ENCODE measurements at regions not wholly inside any gene's neighbourhood (a gene's known extent, or its start where the extent isn't known, plus 50 kb on each side); places are given as distances from the start of the nearest gene placed in this dataset.

- ATAC-seq (ENCODE audit: poor library complexity), result no peak
- DNase-seq, result no peak
- intact Hi-C loops (cut with DNase I), result no loop called here
Measured at GRCh38 chr6:148649454-148649963, 97.3 kb upstream of the UST start.

- intact Hi-C loops (cut with DNase I), result no loop called here
- DNase-seq, result no peak
- ATAC-seq (ENCODE audit: poor library complexity), result no peak
Measured at GRCh38 chr6:148650941-148651505, 95.8 kb upstream of the UST start.

- no peak for DNase-seq
- intact Hi-C loops (cut with DNase I), result no loop called here
- ATAC-seq (ENCODE audit: poor library complexity), result no peak
Measured at GRCh38 chr6:148652205-148652604, 94.6 kb upstream of the UST start.

- intact Hi-C loops (cut with DNase I), result no loop called here
- ATAC-seq (ENCODE audit: poor library complexity), result no peak
Measured at GRCh38 chr6:148653138-148653776, 93.6 kb upstream of the UST start.

GRCh38 chr6:148657048-148657447 lies 89.8 kb upstream of the UST start:
- intact Hi-C loops (cut with DNase I), result no loop called here
- DNase-seq, result no peak
- ATAC-seq (ENCODE audit: poor library complexity), result peak; percentile 49

More at GRCh38 chr6:148653138-148653776, 93.6 kb upstream of the UST start:
- DNase-seq, result no peak

GRCh38 chr6:148658681-148659430 lies 88.0 kb upstream of the UST start:
- ATAC-seq (ENCODE audit: poor library complexity) (no peak), DNase-seq (no peak)
- intact Hi-C loops (cut with DNase I), result no loop called here

- DNase-seq, result no peak
- intact Hi-C loops (cut with DNase I), result no loop called here
- ATAC-seq (ENCODE audit: poor library complexity), result no peak
Measured at GRCh38 chr6:148667395-148667794, 79.4 kb upstream of the UST start.

GRCh38 chr6:148671085-148671484 lies 75.7 kb upstream of the UST start:
- peak; percentile 29 for DNase-seq
- intact Hi-C loops (cut with DNase I), result no loop called here
- no peak for ATAC-seq (ENCODE audit: poor library complexity)

- intact Hi-C loops (cut with DNase I), result no loop called here
- DNase-seq, result no peak
- ATAC-seq (ENCODE audit: poor library complexity), result no peak
Measured at GRCh38 chr6:148671952-148672351, 74.9 kb upstream of the UST start.

GRCh38 chr6:148674306-148674705 lies 72.5 kb upstream of the UST start:
- intact Hi-C loops (cut with DNase I), result no loop called here
- no peak for ATAC-seq (ENCODE audit: poor library complexity)
- no peak for DNase-seq

GRCh38 chr6:148677594-148678476 lies 69.0 kb upstream of the UST start:
- DNase-seq, result no peak
- ATAC-seq (ENCODE audit: poor library complexity), result no peak
- intact Hi-C loops (cut with DNase I), result no loop called here

- intact Hi-C loops (cut with DNase I), result no loop called here
- DNase-seq (no peak), ATAC-seq (ENCODE audit: poor library complexity) (no peak)
Measured at GRCh38 chr6:148678682-148679081, 68.1 kb upstream of the UST start.

GRCh38 chr6:148681666-148682065 lies 65.2 kb upstream of the UST start:
- no peak for ATAC-seq (ENCODE audit: poor library complexity)
- intact Hi-C loops (cut with DNase I), result no loop called here
- no peak for DNase-seq

- DNase-seq, result no peak
- intact Hi-C loops (cut with DNase I), result no loop called here
- no peak for ATAC-seq (ENCODE audit: poor library complexity)
Measured at GRCh38 chr6:148682252-148682651, 64.6 kb upstream of the UST start.

- intact Hi-C loops (cut with DNase I), result no loop called here
- DNase-seq (peak; percentile 38), ATAC-seq (ENCODE audit: poor library complexity) (peak; percentile 57)
Measured at GRCh38 chr6:148682990-148683389, 63.8 kb upstream of the UST start.

- no peak for ATAC-seq (ENCODE audit: poor library complexity)
- DNase-seq, result no peak
- intact Hi-C loops (cut with DNase I), result no loop called here
Measured at GRCh38 chr6:148689168-148689567, 57.7 kb upstream of the UST start.

- ATAC-seq (ENCODE audit: poor library complexity) (no peak), DNase-seq (no peak)
- intact Hi-C loops (cut with DNase I), result no loop called here
Measured at GRCh38 chr6:148693882-148694484, 52.8 kb upstream of the UST start.

Measured in Right ventricle myocardium superior (tissue), 1 donor.